K562 (cell line): ENCODE measurements at regions not wholly inside any gene's neighbourhood (a gene's known extent, or its start where the extent isn't known, plus 50 kb on each side); places are given as distances from the start of the nearest gene placed in this dataset.

Experiments used
- ATAC-seq: fragments of 200-7000 bp; cut with Tn5 transposase; 3 replicates; pipeline ENCODE4 v1.9.1; 2020; ENCODE audit warnings: moderate library complexity
- BruUV-seq: library from RNA; stranded (reverse); fragments of 400-500 nt; replicated peaks from 2 replicates; lab custom pipeline; 2021; lab: Mats Ljungman, UMichigan
- CTCF ChIA-PET: fragments of 300-600 bp; formaldehyde crosslinking; extraction: SDS; loops from one replicate; lab custom pipeline; 2021; ENCODE audit warnings: low intra/inter-chr PET ratio; lab: Yijun Ruan, JAX
- POLR2A ChIA-PET: fragments of 300-600, 350-650 bp; sonication (Branson Sonifier 250); formaldehyde crosslinking; extraction: SDS; loops from one replicate; lab custom pipeline; 2021; ENCODE audit warnings: antibody characterized with exemption, inconsistent platforms; lab: Yijun Ruan, JAX
- DNase-seq, 4 experiments: peaks; one replicate each; pipeline versions ENCODE4 v3.0.0 to v3.0.0-alpha.2; 2011 to 2018; ENCODE audit warnings: low spot score in 3 of 4, mixed read lengths in 3 of 4; ENCODE audit errors: extremely low read depth in 1 of 4
- FAIRE-seq: peaks from 2 replicates; lab custom pipeline; 2011; peaks lifted over from hg19 to GRCh38; lab: Jason Lieb, UNC
- H2AFZ ChIP-seq: 2 replicates; pipeline ENCODE4 v1.6.0; 2011; ENCODE audit warnings: low read depth, low read length, control low read depth, inconsistent platforms
- H3K27ac ChIP-seq: fragments of 200-600 bp; 3 replicates; pipeline ENCODE4 v1.8.0; 2011; ENCODE audit warnings: low read depth, mild to moderate bottlenecking, control low read depth, inconsistent platforms, low read length, moderate library complexity, mixed read lengths; ENCODE audit errors: extremely low read depth
- H3K27me3 ChIP-seq, 2 experiments: fragments of 300-600 bp in 1 of 2; 2 replicates in 1 of 2; 3 replicates in 1 of 2; pipeline versions ENCODE4 v1.6.0 to v1.8.0; 2011; ENCODE audit warnings: inconsistent platforms in 2 of 2, low read length in 2 of 2, mild to moderate bottlenecking in 1 of 2, mixed read lengths in 1 of 2, moderate library complexity in 1 of 2; ENCODE audit not compliant: control insufficient read depth in 2 of 2, insufficient read depth in 2 of 2
- H3K36me3 ChIP-seq: fragments of 300-600 bp; 3 replicates; pipeline ENCODE4 v1.8.0; 2011; ENCODE audit warnings: mild to moderate bottlenecking, low read length, inconsistent platforms; ENCODE audit not compliant: control insufficient read depth, insufficient read depth
- H3K4me1 ChIP-seq, 2 experiments: fragments of 200-600 bp in 1 of 2; replicated peaks in 1 of 2; 2 replicates in 1 of 2; 3 replicates in 1 of 2; pipeline versions ENCODE4 v1.5.1 to v1.8.0; 2011; ENCODE audit warnings: inconsistent platforms in 2 of 2, low read length in 2 of 2, mild to moderate bottlenecking in 1 of 2, mixed read lengths in 1 of 2, moderate library complexity in 1 of 2; ENCODE audit not compliant: control insufficient read depth in 2 of 2, insufficient read depth in 2 of 2
- H3K4me2 ChIP-seq: 2 replicates; pipeline ENCODE4 v1.6.1; 2011; ENCODE audit warnings: low read length, control low read depth, inconsistent platforms, mixed read lengths; ENCODE audit not compliant: insufficient read depth
- H3K4me3 ChIP-seq: fragments of 200-600 bp; sonication (generic), shearing (Covaris generic); 2 replicates; pipeline ENCODE4 v1.5.1; 2016; ENCODE audit warnings: control low read depth, inconsistent platforms
- H3K79me2 ChIP-seq: fragments of 200-600 bp; 3 replicates; pipeline ENCODE4 v1.8.0; 2011; ENCODE audit warnings: low read length, inconsistent platforms; ENCODE audit not compliant: control insufficient read depth, insufficient read depth
- H3K9ac ChIP-seq, 2 experiments: 2 replicates each; pipeline versions ENCODE4 v1.6.0 to v1.6.1; 2011; ENCODE audit warnings: low read depth in 2 of 2, low read length in 2 of 2, control low read depth in 1 of 2, inconsistent platforms in 1 of 2, mild to moderate bottlenecking in 1 of 2, mixed read lengths in 1 of 2; ENCODE audit not compliant: insufficient read depth in 1 of 2
- H3K9me1 ChIP-seq: one replicate; pipeline ENCODE4 v1.6.0; 2011; ENCODE audit warnings: inconsistent platforms, mild to moderate bottlenecking, low read length, moderate library complexity; ENCODE audit not compliant: control insufficient read depth, insufficient read depth
- H3K9me3 ChIP-seq: replicated peaks from 2 replicates; pipeline ENCODE4 v1.5.1; 2011; ENCODE audit warnings: low read depth, low read length, inconsistent platforms; ENCODE audit not compliant: control insufficient read depth, insufficient read depth
- H4K20me1 ChIP-seq: replicated peaks from 2 replicates; pipeline ENCODE4 v1.6.1; 2011; ENCODE audit warnings: low read length, inconsistent platforms, mixed read lengths; ENCODE audit not compliant: control insufficient read depth, insufficient read depth
- ARID3B ChIP-seq: fragments of 250-450 bp; sonication (Bioruptor Pico); IDR thresholded peaks from 2 replicates; pipeline ENCODE4 v1.4.0; 2020; ENCODE audit warnings: borderline replicate concordance
- BACH1 ChIP-seq: fragments of 200-800 bp; sonication (Bioruptor generic); IDR thresholded peaks from 2 replicates; pipeline ENCODE4 v1.6.1; 2016; ENCODE audit warnings: missing genetic modification characterization, missing compliant biosample characterization
- BMI1 ChIP-seq: fragments of 150-350 bp; IDR thresholded peaks from 2 replicates; pipeline ENCODE4 v1.6.1; 2014; ENCODE audit warnings: low read length
- CCNT2 ChIP-seq: IDR thresholded peaks from 2 replicates; pipeline ENCODE4 v1.6.1; 2011; ENCODE audit warnings: borderline replicate concordance, low read depth, mild to moderate bottlenecking, moderate library complexity, mixed read lengths, low read length; ENCODE audit not compliant: insufficient read length; ENCODE audit errors: extremely low read depth
- POLR2A ChIP-seq: fragments of 450-650 bp; conservative IDR thresholded peaks from 2 replicates; pipeline ENCODE4 v1.6.1; 2016
- SMAD2 ChIP-seq: fragments of 150-350 bp; IDR thresholded peaks from 2 replicates; pipeline ENCODE4 v1.6.1; 2014; ENCODE audit warnings: low read depth, mild to moderate bottlenecking, low read length
- SMARCE1 ChIP-seq: fragments of 450-650 bp; IDR thresholded peaks from 2 replicates; pipeline ENCODE4 v1.7.1; 2016; ENCODE audit warnings: mild to moderate bottlenecking
- STAG1 ChIP-seq: sonication (generic); formaldehyde crosslinking; IDR thresholded peaks from 2 replicates; pipeline ENCODE4 v1.5.0; 2020; ENCODE audit warnings: missing genetic modification reagents, borderline replicate concordance
- TBL1XR1 ChIP-seq, 2 experiments: IDR thresholded peaks; 2 replicates each; pipeline ENCODE4 v1.6.1; 2012; ENCODE audit warnings: improper control_type of control experiment in 2 of 2, low read length in 2 of 2, mild to moderate bottlenecking in 1 of 2
- ZBTB26 ChIP-seq: fragments of 450-650 bp; formaldehyde crosslinking; IDR thresholded peaks from 2 replicates; pipeline ENCODE4 v1.4.0; 2022; ENCODE audit warnings: missing genetic modification characterization
- ZNF133 ChIP-seq: fragments of 250-450 bp; sonication (Bioruptor Pico); IDR thresholded peaks from 2 replicates; pipeline ENCODE4 v1.4.0; 2020; ENCODE audit warnings: mild to moderate bottlenecking
- ZNF253 ChIP-seq: fragments of 250-450 bp; sonication (Bioruptor Pico); conservative IDR thresholded peaks from 2 replicates; pipeline ENCODE4 v1.6.1; 2021; ENCODE audit warnings: mild to moderate bottlenecking
- ZNF408 ChIP-seq: fragments of 250-450 bp; sonication (Bioruptor Pico); IDR thresholded peaks from 2 replicates; pipeline ENCODE4 v1.4.0; 2020; ENCODE audit warnings: low read depth, mild to moderate bottlenecking, moderate library complexity
- ZNF740 ChIP-seq, 3 experiments: fragments of 200-800 bp in 1 of 3; sonication (Bioruptor generic) in 1 of 3; sonication (generic) in 1 of 3; formaldehyde crosslinking in 1 of 3; IDR thresholded peaks; 2 replicates each; pipeline versions ENCODE4 v1.6.1 to v1.8.0; 2016 to 2022; ENCODE audit warnings: mild to moderate bottlenecking in 2 of 3, missing compliant biosample characterization in 2 of 3, missing genetic modification characterization in 2 of 3, missing genetic modification reagents in 1 of 3
- WGBS: fragments of 100-300 bp; shearing (Covaris generic); methylation state at CpG from one replicate; pipeline ENCODE4 v1.1.6; 2016; ENCODE audit warnings: low coverage, mixed read lengths; ENCODE audit not compliant: insufficient coverage; ENCODE audit errors: missing lambda C conversion rate; 5-methylcytosine and 5-hydroxymethylcytosine counted together
- in situ Hi-C: fragments of 300-500 bp; cut with MboI; formaldehyde crosslinking; loops from 4 replicates; pipeline ENCODE4 v1.15.0; 2018; ENCODE audit warnings: inconsistent platforms, mixed read lengths
- intact Hi-C: fragments of 100-400 bp; cut with micrococcal nuclease; formaldehyde crosslinking; loops from 2 replicates; pipeline ENCODE4 v1.14.2; 2022

GRCh38 chr11:115776916-115777315 lies 272.7 kb upstream of the CADM1 start:
- TF ChIP-seq ARID3B (no peak), ZBTB26 (no peak), ZNF253 (CRISPR knock-in tag) (no peak), TBL1XR1 (IDR thresholded peaks at IDR 0.05; ENCODE audit: low read length in 2 of 2) (no peak), SMARCE1 (no peak), POLR2A (no peak), ZNF740 (CRISPR knock-in tag; IDR thresholded peaks at IDR 0.05) (no peak), ZNF740 (tag; IDR thresholded peaks at IDR 0.05) (no peak), CCNT2 (no peak), BMI1 (no peak), BACH1 (tag) (no peak), ZNF408 (CRISPR knock-in tag) (no peak), SMAD2 (no peak), STAG1 (no peak), ZNF133 (CRISPR knock-in tag) (no peak)
- TF ChIP-seq, all 486 proteins: peak for 0
- no peaks in the 10 kb centered on the region for H3K36me3 ChIP-seq
- intact Hi-C loops (no loop called here), in situ Hi-C loops (no loop called here)
- no peak for FAIRE-seq
- no peak for ATAC-seq
- no peak overlapping the region for H3K9ac ChIP-seq
- no peaks in the 10 kb centered on the region for H3K9me1 ChIP-seq
- no peak overlapping the region for H2AFZ ChIP-seq
- H3K4me3 ChIP-seq, result no peak overlapping the region
- no peak for DNase-seq
- 0% methylated on average over 4 of the region's 6 CpGs for WGBS
- ChIA-PET POLR2A (no interaction called here), CTCF (no interaction called here)
- H3K4me2 ChIP-seq, result no peak overlapping the region
- no TSS peak for BruUV-seq
- no peaks in the 10 kb centered on the region for H3K4me1 ChIP-seq
- no peak overlapping the region for H3K27ac ChIP-seq
- no peaks in the 10 kb centered on the region for H3K79me2 ChIP-seq
- no peaks in the 10 kb centered on the region for H4K20me1 ChIP-seq
- H3K9me3 ChIP-seq, result no peaks in the 10 kb centered on the region
- no peaks in the 10 kb centered on the region; a peak in 1 of 5 replicates for H3K27me3 ChIP-seq
